Fibroblast of the aortic adventitia (primary cell): ENCODE measurements at regions not wholly inside any gene's neighbourhood (a gene's known extent, or its start where the extent isn't known, plus 50 kb on each side); places are given as distances from the start of the nearest gene placed in this dataset.

Source experiments
- DNase-seq: peaks from one replicate; pipeline ENCODE4 v3.0.0-alpha.2; 2010; ENCODE audit warnings: low read depth
- H3K4me3 ChIP-seq: 2 replicates; pipeline ENCODE4 v1.5.1; 2011; ENCODE audit warnings: low read depth, mild to moderate bottlenecking, control low read depth, low read length, moderate library complexity
- TF ChIP-seq, protein P1 (sequence below): IDR thresholded peaks from 2 replicates; pipeline ENCODE4 v1.5.1; 2011; ENCODE audit warnings: mild to moderate bottlenecking, low read length, control low read depth, inconsistent platforms; ENCODE audit not compliant: insufficient read depth

GRCh38 chr20:24241466-24241865, 228.0 kb upstream of the SYNDIG1 start:
- H3K4me3 ChIP-seq = no peak overlapping the region
- TF ChIP-seq, protein P1, sequence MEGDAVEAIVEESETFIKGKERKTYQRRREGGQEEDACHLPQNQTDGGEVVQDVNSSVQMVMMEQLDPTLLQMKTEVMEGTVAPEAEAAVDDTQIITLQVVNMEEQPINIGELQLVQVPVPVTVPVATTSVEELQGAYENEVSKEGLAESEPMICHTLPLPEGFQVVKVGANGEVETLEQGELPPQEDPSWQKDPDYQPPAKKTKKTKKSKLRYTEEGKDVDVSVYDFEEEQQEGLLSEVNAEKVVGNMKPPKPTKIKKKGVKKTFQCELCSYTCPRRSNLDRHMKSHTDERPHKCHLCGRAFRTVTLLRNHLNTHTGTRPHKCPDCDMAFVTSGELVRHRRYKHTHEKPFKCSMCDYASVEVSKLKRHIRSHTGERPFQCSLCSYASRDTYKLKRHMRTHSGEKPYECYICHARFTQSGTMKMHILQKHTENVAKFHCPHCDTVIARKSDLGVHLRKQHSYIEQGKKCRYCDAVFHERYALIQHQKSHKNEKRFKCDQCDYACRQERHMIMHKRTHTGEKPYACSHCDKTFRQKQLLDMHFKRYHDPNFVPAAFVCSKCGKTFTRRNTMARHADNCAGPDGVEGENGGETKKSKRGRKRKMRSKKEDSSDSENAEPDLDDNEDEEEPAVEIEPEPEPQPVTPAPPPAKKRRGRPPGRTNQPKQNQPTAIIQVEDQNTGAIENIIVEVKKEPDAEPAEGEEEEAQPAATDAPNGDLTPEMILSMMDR = no peak
- no peak for DNase-seq

- TF ChIP-seq, protein P1 = no peak
- no peak for DNase-seq
- no peak overlapping the region for H3K4me3 ChIP-seq
These were observed 232.5 kb upstream of the SYNDIG1 start for GRCh38 chr20:24236963-24237362.

GRCh38 chr20:24236201-24236600, 233.2 kb upstream of the SYNDIG1 start:
- TF ChIP-seq, protein P1 = no peak
- H3K4me3 ChIP-seq = no peak overlapping the region
- DNase-seq = no peak

- H3K4me3 ChIP-seq = no peak overlapping the region
- DNase-seq = no peak
- TF ChIP-seq, protein P1 = no peak
These were observed 233.9 kb upstream of the SYNDIG1 start for GRCh38 chr20:24235296-24236175.

GRCh38 chr20:24227600-24227999, 239.0 kb upstream of the GGTLC1 start:
- H3K4me3 ChIP-seq = no peak overlapping the region
- TF ChIP-seq, protein P1 = no peak
- DNase-seq = no peak

DNA sequence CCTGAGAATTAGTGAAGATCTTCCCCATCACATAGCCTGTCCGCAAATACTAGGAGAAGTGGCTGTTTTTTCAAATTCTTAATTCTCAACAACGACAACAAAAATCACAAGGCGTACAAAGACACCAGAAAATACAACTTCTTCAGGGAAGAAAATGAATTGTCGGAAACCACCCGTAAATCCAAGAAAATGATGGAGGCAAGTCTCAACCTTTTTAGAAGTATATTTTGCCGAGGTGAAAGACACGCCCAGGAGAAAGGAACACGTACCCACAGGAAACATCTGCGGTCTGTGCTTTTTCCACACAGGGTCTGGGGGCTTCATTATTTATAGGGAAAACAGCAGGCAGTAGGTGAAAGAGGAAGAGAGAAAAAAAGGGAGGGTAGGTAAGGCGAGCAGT, 223.9 kb upstream of the GGTLC1 start:
- H3K4me3 ChIP-seq = no peak overlapping the region
- TF ChIP-seq, protein P1 = no peak
- DNase-seq = no peak
